B cell (primary cell): ENCODE measurements at regions not wholly inside any gene's neighbourhood (a gene's known extent, or its start where the extent isn't known, plus 50 kb on each side); places are given as distances from the start of the nearest gene placed in this dataset.

Source experiments
- ATAC-seq: fragments of 200-7000 bp; cut with Tn5 transposase; one replicate; pipeline ENCODE4 v1.10.0; 2021; ENCODE audit warnings: low read depth, mild to moderate bottlenecking, moderate number of reproducible peaks, moderate library complexity
- CTCF ChIA-PET: fragments of 350-600 bp; sonication (Branson Sonifier 250); formaldehyde crosslinking; loops from one replicate; lab custom pipeline; 2021; ENCODE audit warnings: antibody characterized with exemption, inconsistent platforms; lab: Charles Lee
- POLR2A ChIA-PET: fragments of 350-600 bp; sonication (Branson Sonifier 250); formaldehyde crosslinking; loops from one replicate; lab custom pipeline; 2021; ENCODE audit warnings: antibody characterized with exemption; lab: Charles Lee
- DNase-seq: peaks from one replicate; pipeline ENCODE4 v3.0.0; 2013
- H2AFZ ChIP-seq: 2 replicates; pipeline ENCODE4 v1.6.1; 2012; ENCODE audit warnings: mild to moderate bottlenecking, low read depth, low read length; ENCODE audit not compliant: insufficient read depth, poor library complexity, severe bottlenecking
- H3K27ac ChIP-seq, 2 donors: 1 replicate in 1 of 2; 2 replicates in 1 of 2; pipeline ENCODE4 v1.5.1; 2012 to 2013; ENCODE audit warnings: low read length in 2 of 2, mild to moderate bottlenecking in 2 of 2, moderate library complexity in 1 of 2
- H3K27me3 ChIP-seq, 4 experiments: fragments of 200-600 bp in 1 of 4; sonication (generic) in 1 of 4; replicated peaks in 1 of 4; 1 replicate in 2 of 4; 2 replicates in 2 of 4; pipeline versions ENCODE4 v1.6.1 to v1.7.0; 2013 to 2016; ENCODE audit warnings: low read length in 3 of 4, mild to moderate bottlenecking in 2 of 4, mixed read lengths in 1 of 4, moderate library complexity in 1 of 4; ENCODE audit not compliant: insufficient read depth in 4 of 4, control insufficient read depth in 3 of 4; ENCODE audit errors: control extremely low read depth in 1 of 4
- H3K36me3 ChIP-seq, 2 experiments: replicated peaks in 1 of 2; 1 replicate in 1 of 2; 2 replicates in 1 of 2; pipeline versions ENCODE4 v1.6.1 to v1.7.1; 2013; ENCODE audit warnings: low read length in 1 of 2; ENCODE audit not compliant: insufficient read depth in 2 of 2, control insufficient read depth in 1 of 2; ENCODE audit errors: control extremely low read depth in 1 of 2, extremely low read depth in 1 of 2
- H3K4me1 ChIP-seq, 2 donors: fragments of 200-600 bp in 1 of 2; sonication (generic) in 1 of 2; 1 replicate in 1 of 2; 2 replicates in 1 of 2; pipeline versions ENCODE4 v1.5.1 to v1.6.1; 2013 to 2017; ENCODE audit warnings: low read length in 2 of 2; ENCODE audit not compliant: control insufficient read depth in 2 of 2, insufficient read depth in 2 of 2
- H3K4me2 ChIP-seq: replicated peaks from 2 replicates; pipeline ENCODE3; 2012; ENCODE audit warnings: mild to moderate bottlenecking, low read depth, low read length; ENCODE audit not compliant: poor library complexity, severe bottlenecking
- H3K4me3 ChIP-seq, 5 experiments: fragments of 200-600 bp in 1 of 5; sonication (generic) in 1 of 5; 1 replicate in 3 of 5; 2 replicates in 2 of 5; pipeline versions ENCODE4 v1.5.1 to v1.7.0; 2011 to 2016; ENCODE audit warnings: low read length in 4 of 5, mild to moderate bottlenecking in 4 of 5, low read depth in 2 of 5, control low read depth in 1 of 5, moderate library complexity in 1 of 5; ENCODE audit not compliant: insufficient read depth in 1 of 5; ENCODE audit errors: control extremely low read depth in 1 of 5, extremely low read depth in 1 of 5
- H3K79me2 ChIP-seq: fragments of 200-600 bp; sonication (generic); one replicate; pipeline ENCODE4 v1.6.0; 2016; ENCODE audit warnings: low read length; ENCODE audit not compliant: control insufficient read depth, insufficient read depth
- H3K9ac ChIP-seq: fragments of 200-600 bp; sonication (generic); 2 replicates; pipeline ENCODE4 v1.6.1; 2017; ENCODE audit warnings: mild to moderate bottlenecking, low read length, moderate library complexity
- H3K9me3 ChIP-seq, 3 donors: one replicate each; pipeline versions ENCODE4 v1.6.1 to v1.7.1; 2013; ENCODE audit warnings: low read length in 2 of 3; ENCODE audit not compliant: control insufficient read depth in 2 of 3, insufficient read depth in 1 of 3; ENCODE audit errors: control extremely low read depth in 1 of 3
- H4K20me1 ChIP-seq: 2 replicates; pipeline ENCODE4 v1.6.0; 2012; ENCODE audit warnings: mild to moderate bottlenecking, low read length; ENCODE audit not compliant: insufficient read depth, control insufficient read depth, poor library complexity, severe bottlenecking
- H3K27ac Mint-ChIP-seq: one replicate; pipeline ENCODE4 v1.8.0; 2021; ENCODE audit warnings: mixed read lengths
- H3K27me3 Mint-ChIP-seq: one replicate; pipeline ENCODE4 v1.8.0; 2021; ENCODE audit warnings: mixed read lengths
- H3K4me1 Mint-ChIP-seq: one replicate; pipeline ENCODE4 v1.8.0; 2021; ENCODE audit warnings: mixed read lengths
- H3K4me3 Mint-ChIP-seq: one replicate; pipeline ENCODE4 v1.8.0; 2021; ENCODE audit warnings: mixed read lengths
- H3K9me3 Mint-ChIP-seq: one replicate; pipeline ENCODE4 v1.8.0; 2022; ENCODE audit warnings: mixed read lengths; ENCODE audit not compliant: insufficient read depth
- EZH2 ChIP-seq: IDR thresholded peaks from 2 replicates; pipeline ENCODE4 v1.6.1; 2012; ENCODE audit warnings: borderline replicate concordance, low read depth, mild to moderate bottlenecking, moderate library complexity, low read length; ENCODE audit not compliant: insufficient read depth, poor library complexity, severe bottlenecking
- WGBS: methylation state at CpG from one replicate; pipeline ENCODE4 v1.1.5; 2013; ENCODE audit warnings: missing lambda C conversion rate; ENCODE audit not compliant: insufficient coverage; 5-methylcytosine and 5-hydroxymethylcytosine counted together
- intact Hi-C: fragments of 100-400 bp; cut with micrococcal nuclease; formaldehyde crosslinking; loops from one replicate; pipeline ENCODE4 v1.10.0; 2022
- TF ChIP-seq, protein P1 (sequence below): fragments of 200-600 bp; IDR thresholded peaks from one replicate; pipeline ENCODE4 v1.8.0; 2022; ENCODE audit warnings: antibody characterized with exemption, mild to moderate bottlenecking

DNA sequence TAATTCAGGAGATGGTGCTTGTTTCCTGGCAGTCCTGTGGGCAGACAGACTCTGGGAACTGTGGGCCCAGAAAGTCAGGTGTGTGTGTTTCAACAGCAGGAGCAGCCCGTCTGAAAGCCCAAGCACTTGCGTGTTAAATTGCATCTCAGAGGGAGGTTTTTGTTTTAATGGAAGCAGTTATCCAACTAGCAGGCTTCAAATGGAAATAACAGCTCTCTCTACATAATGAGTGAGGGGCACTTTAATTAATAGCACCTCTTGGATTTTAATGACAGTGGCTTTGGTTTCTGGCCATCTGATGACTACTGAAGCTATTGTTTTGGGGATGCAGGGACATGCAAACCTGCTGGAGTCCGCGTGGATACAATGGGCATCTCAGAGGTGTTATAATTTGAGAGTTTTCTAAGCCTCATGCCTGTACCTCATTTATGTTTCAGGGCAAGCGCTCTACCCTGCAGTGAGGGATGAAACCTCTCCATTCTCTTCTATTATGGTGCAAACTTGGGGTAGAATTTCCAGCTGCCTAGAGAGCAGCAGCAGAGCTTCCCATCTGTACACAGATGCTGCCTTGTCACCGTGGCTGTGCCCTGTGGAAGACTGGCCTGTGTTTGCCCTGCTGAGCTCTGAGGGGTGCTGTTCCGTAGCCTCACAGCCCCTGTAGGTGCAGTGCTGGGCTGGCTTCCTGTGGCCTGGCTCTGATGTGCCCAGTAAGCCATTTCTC lies 206.6 kb upstream of the GPR26 start:
- H3K4me2 ChIP-seq: no peak overlapping the region

DNA sequence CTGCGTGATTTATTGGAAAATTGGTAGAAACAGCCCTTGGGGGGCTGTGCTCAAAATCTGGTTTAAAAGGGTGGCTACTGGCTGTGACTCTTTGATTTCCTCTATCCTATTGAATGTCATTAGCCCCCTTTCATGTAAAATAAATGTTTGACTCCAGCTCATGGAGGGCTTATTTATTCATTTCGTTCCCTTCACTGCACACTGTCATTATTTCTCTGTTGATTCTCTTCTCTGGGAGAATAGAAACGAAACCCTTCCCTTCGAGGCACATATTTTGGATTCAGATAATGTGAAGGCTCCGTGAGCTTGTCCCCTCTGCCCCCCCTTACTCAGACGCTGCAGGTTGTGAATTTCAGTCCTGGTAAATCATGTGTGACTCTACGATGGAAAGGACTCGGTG lies 203.9 kb upstream of the GPR26 start:
- ATAC-seq: no peak
- peaks cover 0 to 3% (median 0%) of the 10 kb centered on the region in 4 experiments for H3K27me3 ChIP-seq
- no peak overlapping the region for H3K27ac Mint-ChIP-seq

More for the DNA sequence above, 206.6 kb upstream of the GPR26 start:
- Histone ChIP-seq H2AFZ (no peak overlapping the region), H3K4me3 (no peak overlapping the region), H3K9ac (no peak overlapping the region), H3K27ac (no peak overlapping the region), H4K20me1 (no peaks in the 10 kb centered on the region), H3K36me3 (no peaks in the 10 kb centered on the region), H3K4me1 (peaks cover 0 to 6% of the 10 kb centered on the region in 2 donors), H3K27me3 (peaks cover 0 to 3% (median 0%) of the 10 kb centered on the region in 4 experiments), H3K9me3 (peaks cover 0 to 4% (median 0%) of the 10 kb centered on the region in 3 donors), H3K79me2 (no peaks in the 10 kb centered on the region)
- Mint-ChIP-seq H3K27ac (no peak overlapping the region), H3K27me3 (no peaks in the 10 kb centered on the region), H3K9me3 (no peaks in the 10 kb centered on the region), H3K4me3 (no peak overlapping the region), H3K4me1 (peaks cover 9% of the 10 kb centered on the region)
- POLR2A ChIA-PET: no interaction called here
- intact Hi-C loops: no loop called here
- CTCF ChIA-PET: no interaction called here
- ATAC-seq (no peak), DNase-seq (no peak)
- no peak for TF ChIP-seq EZH2
- TF ChIP-seq, protein P1, sequence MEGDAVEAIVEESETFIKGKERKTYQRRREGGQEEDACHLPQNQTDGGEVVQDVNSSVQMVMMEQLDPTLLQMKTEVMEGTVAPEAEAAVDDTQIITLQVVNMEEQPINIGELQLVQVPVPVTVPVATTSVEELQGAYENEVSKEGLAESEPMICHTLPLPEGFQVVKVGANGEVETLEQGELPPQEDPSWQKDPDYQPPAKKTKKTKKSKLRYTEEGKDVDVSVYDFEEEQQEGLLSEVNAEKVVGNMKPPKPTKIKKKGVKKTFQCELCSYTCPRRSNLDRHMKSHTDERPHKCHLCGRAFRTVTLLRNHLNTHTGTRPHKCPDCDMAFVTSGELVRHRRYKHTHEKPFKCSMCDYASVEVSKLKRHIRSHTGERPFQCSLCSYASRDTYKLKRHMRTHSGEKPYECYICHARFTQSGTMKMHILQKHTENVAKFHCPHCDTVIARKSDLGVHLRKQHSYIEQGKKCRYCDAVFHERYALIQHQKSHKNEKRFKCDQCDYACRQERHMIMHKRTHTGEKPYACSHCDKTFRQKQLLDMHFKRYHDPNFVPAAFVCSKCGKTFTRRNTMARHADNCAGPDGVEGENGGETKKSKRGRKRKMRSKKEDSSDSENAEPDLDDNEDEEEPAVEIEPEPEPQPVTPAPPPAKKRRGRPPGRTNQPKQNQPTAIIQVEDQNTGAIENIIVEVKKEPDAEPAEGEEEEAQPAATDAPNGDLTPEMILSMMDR: no peak
- 85% methylated on average over 4 of the region's 7 CpGs for WGBS

More for the DNA sequence above, 203.9 kb upstream of the GPR26 start:
- Histone ChIP-seq H3K4me2 (no peak overlapping the region), H3K9ac (no peak overlapping the region), H4K20me1 (no peaks in the 10 kb centered on the region), H3K4me3 (no peak overlapping the region), H3K9me3 (peaks cover 0 to 4% (median 0%) of the 10 kb centered on the region in 3 donors), H3K79me2 (no peaks in the 10 kb centered on the region), H2AFZ (no peak overlapping the region), H3K4me1 (peaks cover 0 to 6% of the 10 kb centered on the region in 2 donors), H3K36me3 (no peaks in the 10 kb centered on the region), H3K27ac (no peak overlapping the region)
- Mint-ChIP-seq H3K27me3 (no peaks in the 10 kb centered on the region), H3K4me3 (no peak overlapping the region), H3K9me3 (no peaks in the 10 kb centered on the region), H3K4me1 (peaks cover 9% of the 10 kb centered on the region)
- ChIA-PET POLR2A (no interaction called here), CTCF (no interaction called here)
- no peak for TF ChIP-seq EZH2
- TF ChIP-seq, protein P1: no peak
- 90% methylated on average over 4 of the region's 8 CpGs for WGBS
- intact Hi-C loops: no loop called here
- no peak for DNase-seq
